CD4-positive, alpha-beta T cell treated with Interleukin-15 for 4 hours (primary cell): ENCODE measurements at regions not wholly inside any gene's neighbourhood (a gene's known extent, or its start where the extent isn't known, plus 50 kb on each side); places are given as distances from the start of the nearest gene placed in this dataset.
"Not testable (repeated sequence)": the region's sequence is repeated elsewhere in the genome, so short reads cannot be mapped to it uniquely, and the experiment has no call there.

Experiments
- DNase-seq: peaks from one replicate; pipeline ENCODE4 v3.0.0-alpha.2; 2020; ENCODE audit warnings: low spot score

- DNase-seq, result peak; percentile 9
These were observed 558.6 kb upstream of the SGCD start for GRCh38 chr5:155768332-155768731.

DNA sequence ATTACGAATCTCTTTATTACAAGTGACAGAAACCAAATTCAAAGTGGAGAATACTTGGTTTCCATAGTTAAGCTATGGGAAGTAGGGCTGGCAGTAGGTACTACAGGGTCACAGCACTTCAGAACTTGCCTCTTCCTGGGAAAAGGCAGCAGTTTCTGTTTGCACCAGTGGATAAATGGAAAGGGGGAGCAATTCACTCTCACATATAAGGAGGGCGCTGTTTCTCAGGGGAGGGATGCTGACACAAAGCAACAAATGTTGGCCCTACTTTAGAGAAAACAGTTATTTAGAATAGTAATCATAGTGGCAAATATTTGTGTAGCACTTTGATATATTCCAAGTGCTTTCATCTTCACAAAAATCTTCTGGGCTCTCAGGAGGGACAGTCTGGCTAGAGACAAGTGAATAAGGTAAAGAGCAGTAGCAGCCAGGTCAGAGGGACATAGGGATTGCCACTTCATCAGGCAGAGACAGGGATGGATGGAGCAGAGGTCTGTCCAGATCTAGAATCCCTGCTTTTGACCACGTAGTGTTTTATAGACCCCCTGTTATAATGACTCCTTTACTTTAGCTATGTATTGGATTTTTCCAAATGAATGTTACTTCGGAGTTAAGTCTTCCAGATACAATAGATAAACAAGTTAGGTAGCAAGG, 554.8 kb upstream of the SGCD start:
- no peak for DNase-seq

DNA sequence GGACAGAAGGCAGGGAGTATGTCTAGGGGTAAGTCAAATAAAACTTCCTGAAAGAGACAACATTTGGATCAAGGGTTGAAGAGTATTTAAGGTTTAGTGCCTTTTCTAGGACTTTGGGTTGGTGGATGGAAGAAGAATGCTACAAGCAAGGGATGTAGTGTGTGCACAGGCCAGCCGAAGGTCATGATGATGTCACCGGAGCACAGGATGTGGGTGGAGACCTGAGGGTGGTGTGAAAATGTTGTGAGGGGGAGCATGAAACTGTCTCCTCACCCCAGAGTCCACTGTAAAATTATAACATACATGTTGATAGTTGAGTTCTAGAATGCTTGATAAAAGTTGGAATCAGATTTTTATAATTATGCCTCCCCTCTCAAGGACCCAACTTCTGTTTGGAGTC, 553.3 kb upstream of the SGCD start:
- DNase-seq, result peak; percentile 23

GRCh38 chr5:155780260-155780659, 546.7 kb upstream of the SGCD start:
- no peak for DNase-seq

GRCh38 chr5:155783246-155783645, 543.7 kb upstream of the SGCD start:
- DNase-seq, result no peak

DNA sequence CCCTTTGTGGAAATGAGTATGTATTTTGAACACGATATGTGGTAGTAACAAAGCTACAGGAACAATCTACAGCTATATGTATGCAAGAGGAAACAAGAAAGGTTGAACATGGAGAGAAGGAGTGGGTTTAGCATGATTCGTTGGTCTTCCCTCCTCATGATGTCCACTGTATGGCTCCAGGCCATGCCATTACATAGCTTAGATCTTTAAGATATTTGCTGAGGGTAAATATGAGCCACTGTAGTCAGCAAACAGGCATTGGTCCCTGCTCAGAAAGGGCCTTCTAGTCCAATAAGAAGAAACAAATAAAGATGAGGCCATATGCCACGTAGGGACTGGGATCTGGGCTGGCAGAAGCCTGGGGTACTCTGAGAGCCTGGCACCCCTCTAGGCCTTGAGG, 543.2 kb upstream of the SGCD start:
- DNase-seq, result no peak

- DNase-seq, result no peak
These were observed 540.9 kb upstream of the SGCD start for GRCh38 chr5:155786108-155786507.

GRCh38 chr5:155792873-155793272, 534.1 kb upstream of the SGCD start:
- no peak for DNase-seq

DNA sequence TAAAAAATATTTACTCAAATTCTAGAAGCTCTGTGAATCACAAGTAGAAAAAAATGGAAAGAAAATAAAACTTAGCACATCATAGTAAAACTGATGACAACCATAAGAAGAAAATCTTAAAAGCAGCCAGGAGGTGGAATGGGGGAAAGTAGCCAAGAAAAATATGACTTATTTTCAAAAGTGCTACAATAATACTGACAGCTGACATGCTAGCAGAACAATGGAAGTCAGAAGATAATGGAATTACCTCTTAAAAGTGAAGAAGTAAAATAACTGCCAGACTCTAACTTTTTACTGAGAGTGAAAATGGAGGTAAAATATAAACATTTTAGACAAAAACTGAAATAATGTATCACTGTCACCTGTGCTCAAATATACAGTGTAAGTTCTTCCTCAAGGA, 532.2 kb upstream of the SGCD start:
- no peak for DNase-seq

- DNase-seq, result no peak
These were observed 527.7 kb upstream of the SGCD start for GRCh38 chr5:155799308-155799707.

- DNase-seq, result no peak
These were observed 518.9 kb upstream of the SGCD start for GRCh38 chr5:155807884-155808576.

DNA sequence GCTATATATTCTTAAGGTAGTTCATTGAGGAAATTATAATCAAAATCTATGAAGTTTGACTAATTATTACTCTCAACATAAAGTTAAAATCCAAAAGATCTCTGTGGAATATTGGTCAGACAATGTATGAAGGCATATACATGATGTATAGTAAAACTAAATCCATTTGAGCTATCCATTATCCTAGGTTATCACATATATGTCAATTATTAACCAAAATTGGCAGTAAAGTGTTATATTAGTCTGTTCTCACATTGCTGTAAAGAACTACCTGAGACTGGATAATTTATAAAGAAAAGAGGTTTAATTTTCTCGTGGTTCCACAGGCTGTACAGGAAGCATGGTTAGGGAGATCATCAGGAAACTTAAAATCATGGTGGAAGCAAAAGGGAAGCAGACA, 511.7 kb upstream of the SGCD start:
- no peak for DNase-seq

DNA sequence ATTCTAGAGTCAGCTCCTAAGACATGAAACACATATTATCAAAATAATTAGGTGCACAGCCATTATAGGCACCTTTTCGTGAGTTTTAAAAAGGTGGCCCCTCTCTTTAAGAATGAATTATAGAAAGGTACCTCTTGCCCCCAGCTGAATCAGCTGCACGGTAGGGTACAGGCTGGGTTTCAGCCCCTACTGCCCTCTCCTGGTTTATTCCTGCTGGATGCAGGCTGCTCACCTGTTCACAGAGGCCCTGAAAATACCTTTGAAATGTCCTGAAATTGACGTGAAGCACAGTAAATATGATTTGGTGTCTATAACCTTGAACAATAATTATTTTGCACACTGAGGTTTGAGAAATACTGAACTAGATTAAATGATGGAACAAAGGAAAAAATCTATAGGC, 504.8 kb upstream of the SGCD start:
- no peak for DNase-seq

DNA sequence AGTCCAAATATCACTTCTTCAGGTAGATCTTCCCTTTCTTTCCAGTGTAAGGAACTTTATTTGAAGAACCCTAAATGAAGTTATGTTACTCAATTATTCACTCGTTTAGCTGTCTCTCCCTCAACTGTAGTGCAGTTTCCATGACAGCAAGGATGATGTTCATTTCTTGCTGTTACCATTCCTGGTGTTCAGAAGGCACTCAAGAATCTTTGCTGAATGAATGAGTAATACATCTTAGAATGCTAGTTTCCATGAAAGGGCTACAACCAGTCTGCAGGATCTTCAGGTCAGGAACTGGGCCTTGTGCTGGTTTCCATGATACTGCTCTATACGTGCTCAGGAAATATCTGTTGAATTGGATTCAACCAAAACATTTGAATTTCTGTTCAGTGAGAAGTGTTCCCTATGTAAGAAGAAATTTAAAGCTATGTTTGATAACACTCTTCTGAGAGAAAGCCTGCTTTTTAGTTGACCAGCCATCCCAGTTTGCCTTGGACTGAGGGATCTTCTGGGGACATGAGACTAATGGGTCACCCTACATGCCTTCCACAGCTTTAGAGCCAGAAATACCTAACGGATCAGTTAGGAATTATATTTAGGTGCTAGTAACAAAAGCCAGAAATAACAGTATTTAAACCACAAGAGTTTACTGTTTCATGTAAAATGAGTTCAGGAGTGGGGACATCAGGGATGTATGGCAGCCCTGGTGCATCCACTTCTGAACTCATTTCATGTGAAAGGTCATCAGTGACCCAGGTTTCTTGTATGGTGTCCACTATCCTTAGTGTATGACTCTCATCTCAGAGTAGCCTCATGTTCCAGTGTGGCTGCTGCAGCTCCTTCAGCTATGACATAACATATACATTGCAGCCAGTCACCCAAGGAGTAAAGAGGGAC, 500.1 kb upstream of the SGCD start:
- DNase-seq, result no peak

- DNase-seq, result not testable (repeated sequence)
These were observed 499.5 kb upstream of the SGCD start for GRCh38 chr5:155827508-155827815.

DNA sequence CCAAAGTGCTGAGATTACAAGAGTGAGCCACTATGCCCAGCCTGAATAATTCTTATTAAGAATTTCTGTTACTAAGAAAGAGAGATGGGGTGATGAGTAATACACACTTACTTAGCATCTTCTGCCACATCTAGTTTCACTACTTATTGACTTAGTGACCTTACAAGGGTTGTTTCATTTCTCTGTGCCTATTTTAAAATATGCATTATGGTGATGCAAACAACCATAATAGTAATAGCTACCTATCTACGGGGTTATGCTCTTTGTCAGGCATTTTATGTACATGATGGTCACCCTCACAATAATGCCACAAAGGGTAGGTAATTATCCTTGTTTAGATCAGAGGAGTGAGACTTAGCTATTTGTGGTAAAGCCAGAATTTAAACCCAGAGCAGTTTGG, 499.0 kb upstream of the SGCD start:
- DNase-seq, result no peak

GRCh38 chr5:155831491-155831890, 495.5 kb upstream of the SGCD start:
- DNase-seq, result no peak

- DNase-seq, result no peak
These were observed 493.7 kb upstream of the SGCD start for GRCh38 chr5:155833287-155833686.

DNA sequence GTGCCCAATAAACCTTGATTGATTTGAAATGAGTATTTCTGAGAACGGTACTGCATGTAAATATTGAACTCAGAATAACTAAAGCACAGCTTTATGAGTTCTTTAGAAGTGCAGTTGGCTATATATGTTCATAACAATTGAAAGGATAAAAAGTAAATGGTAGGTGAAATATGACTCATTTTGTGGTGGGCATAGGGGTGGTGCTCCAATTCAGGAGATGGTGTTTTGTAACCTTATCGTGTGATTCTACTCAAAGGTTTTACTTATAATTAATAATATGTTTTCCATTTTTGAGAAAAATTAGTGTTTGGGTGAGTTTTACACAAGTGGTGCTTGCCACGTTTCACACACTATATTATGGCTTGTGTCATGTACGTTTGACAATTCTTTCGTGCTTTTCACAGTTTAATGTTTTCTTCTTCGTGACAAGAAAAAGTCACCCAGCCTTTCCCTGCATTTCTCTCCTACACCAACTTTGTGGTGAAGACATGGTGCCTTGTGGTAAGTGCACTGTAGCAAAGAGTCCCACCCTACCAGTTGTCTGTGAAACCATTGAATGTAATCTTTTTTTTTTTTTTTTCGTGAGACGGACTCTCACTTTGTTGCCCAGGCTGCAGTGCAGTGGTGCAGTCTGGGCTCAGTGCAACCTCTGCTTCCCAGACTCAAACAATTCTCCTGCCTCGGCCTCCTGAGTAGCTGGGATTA, 492.5 kb upstream of the SGCD start:
- DNase-seq, result peak; percentile 9

DNA sequence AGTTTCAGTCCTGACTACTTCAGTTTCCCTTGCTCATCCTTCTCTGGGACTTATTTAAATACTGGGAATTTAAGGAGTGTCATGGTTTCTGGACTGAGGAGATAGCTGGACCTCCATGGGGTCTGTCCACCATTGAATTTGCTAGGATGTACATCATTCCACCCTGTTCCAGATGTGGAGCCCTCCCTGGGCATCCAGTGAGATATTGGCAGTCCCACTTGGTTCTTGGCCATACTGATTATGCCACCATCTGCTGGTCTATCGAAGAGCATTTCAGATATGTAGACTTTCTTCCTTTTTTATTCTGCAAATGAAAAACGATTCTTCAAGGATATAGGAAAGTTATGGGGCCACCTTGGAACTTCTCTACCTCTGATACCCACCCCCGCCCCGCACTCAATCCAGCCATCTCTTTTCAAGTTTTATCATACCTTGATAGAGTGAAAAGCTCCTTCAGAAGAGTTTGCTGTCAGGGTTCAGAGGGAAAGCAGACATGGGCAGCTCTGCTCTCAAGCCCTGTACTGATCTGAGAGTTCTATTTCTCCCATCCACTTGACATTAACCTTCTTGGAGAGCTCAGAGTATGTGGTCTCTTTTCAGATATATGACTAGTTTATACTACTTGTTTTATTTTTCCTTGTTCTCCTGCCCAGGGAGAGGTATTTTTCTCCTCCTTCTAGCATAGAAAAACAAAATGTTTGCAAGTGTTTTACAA, 490.7 kb upstream of the SGCD start:
- DNase-seq, result no peak

DNA sequence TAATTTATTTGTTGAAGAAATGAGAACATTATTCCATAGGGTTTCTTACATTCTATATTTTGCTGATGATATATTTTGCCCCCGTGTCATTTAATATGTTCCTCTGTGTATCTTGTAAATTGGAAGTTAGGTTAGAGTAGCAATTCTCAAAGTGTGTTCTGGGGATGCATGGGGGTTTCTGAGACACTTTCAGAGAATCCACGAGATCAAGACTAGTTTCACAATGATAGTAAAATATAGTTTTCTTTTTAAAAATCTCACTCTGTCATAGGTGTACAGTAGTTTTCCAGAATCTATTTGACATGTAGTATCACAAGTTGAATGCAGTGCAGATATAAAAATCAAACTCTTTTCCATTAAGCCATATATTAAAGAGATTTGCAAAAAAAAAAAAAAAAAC, 488.6 kb upstream of the SGCD start:
- no peak for DNase-seq
